GM19467 (cell line): ENCODE measurements at regions not wholly inside any gene's neighbourhood (a gene's known extent, or its start where the extent isn't known, plus 50 kb on each side); places are given as distances from the start of the nearest gene placed in this dataset.

Experiments
- ATAC-seq: cut with Tn5 transposase; IDR thresholded peaks from one replicate; pipeline ENCODE4 v1.9.1; 2021; ENCODE audit warnings: mild to moderate bottlenecking, moderate library complexity; ENCODE audit not compliant: unreplicated experiment

- no peak for ATAC-seq
Measured at GRCh38 chr6:126738146-126738545, 380.3 kb upstream of the RSPO3 start.

GRCh38 chr6:126738641-126739040, 379.8 kb upstream of the RSPO3 start:
- ATAC-seq, result no peak

- ATAC-seq, result no peak
Measured at GRCh38 chr6:126743076-126743475, 375.4 kb upstream of the RSPO3 start.

- no peak for ATAC-seq
Measured at GRCh38 chr6:126747728-126748540, 370.5 kb upstream of the RSPO3 start.

- ATAC-seq, result no peak
Measured at GRCh38 chr6:126753606-126754005, 364.9 kb upstream of the RSPO3 start.

GRCh38 chr6:126761854-126762253, 356.6 kb upstream of the RSPO3 start:
- no peak for ATAC-seq

- no peak for ATAC-seq
Measured at GRCh38 chr6:126764104-126764503, 354.4 kb upstream of the RSPO3 start.

- no peak for ATAC-seq
Measured at GRCh38 chr6:126764671-126765070, 353.8 kb upstream of the RSPO3 start.

- no peak for ATAC-seq
Measured at GRCh38 chr6:126766820-126767219, 351.7 kb upstream of the RSPO3 start.

- ATAC-seq, result no peak
Measured at GRCh38 chr6:126767711-126768110, 350.8 kb upstream of the RSPO3 start.

GRCh38 chr6:126770176-126770575, 348.3 kb upstream of the RSPO3 start:
- no peak for ATAC-seq

- no peak for ATAC-seq
Measured at GRCh38 chr6:126773112-126773805, 345.2 kb upstream of the RSPO3 start.

GRCh38 chr6:126779331-126779730, 339.1 kb upstream of the RSPO3 start:
- ATAC-seq, result no peak

GRCh38 chr6:126781582-126781981, 336.9 kb upstream of the RSPO3 start:
- ATAC-seq, result no peak

GRCh38 chr6:126784161-126784790, 334.2 kb upstream of the RSPO3 start:
- ATAC-seq, result no peak

- no peak for ATAC-seq
Measured at GRCh38 chr6:126786262-126786661, 332.2 kb upstream of the RSPO3 start.

- no peak for ATAC-seq
Measured at GRCh38 chr6:126787635-126788034, 330.8 kb upstream of the RSPO3 start.

- ATAC-seq, result no peak
Measured at GRCh38 chr6:126788861-126789365, 329.6 kb upstream of the RSPO3 start.

GRCh38 chr6:126792340-126793085, 326.0 kb upstream of the RSPO3 start:
- ATAC-seq, result no peak

GRCh38 chr6:126795161-126795560, 323.3 kb upstream of the RSPO3 start:
- no peak for ATAC-seq

GRCh38 chr6:126797981-126798380, 320.5 kb upstream of the RSPO3 start:
- ATAC-seq, result no peak
